SK-N-MC (cell line): ENCODE measurements at regions not wholly inside any gene's neighbourhood (a gene's known extent, or its start where the extent isn't known, plus 50 kb on each side); places are given as distances from the start of the nearest gene placed in this dataset.

ENCODE experiments used
- EZH2 ChIP-seq: fragments of 200-600 bp; sonication (generic); IDR thresholded peaks from one replicate; pipeline ENCODE4 v1.6.1; 2017; ENCODE audit warnings: antibody characterized with exemption
- FOXP2 ChIP-seq: optimal IDR thresholded peaks from 2 replicates; pipeline ENCODE3; 2011; ENCODE audit warnings: mild to moderate bottlenecking, moderate library complexity; ENCODE audit not compliant: insufficient read depth; ENCODE audit errors: extremely low read length, control extremely low read depth
- POLR2AphosphoS5 ChIP-seq: IDR thresholded peaks from 2 replicates; pipeline ENCODE4 v1.6.1; 2012; ENCODE audit warnings: mild to moderate bottlenecking, low read depth, low read length, borderline replicate concordance

GRCh38 chr3:35042210-35042991 is 596.9 kb upstream of the ARPP21 start:
- TF ChIP-seq EZH2 (no peak), POLR2AphosphoS5 (no peak), FOXP2 (no peak)
